ENCODE measurements at regions not wholly inside any gene's neighbourhood (a gene's known extent, or its start where the extent isn't known, plus 50 kb on each side); places are given as distances from the start of the nearest gene placed in this dataset.

DNA sequence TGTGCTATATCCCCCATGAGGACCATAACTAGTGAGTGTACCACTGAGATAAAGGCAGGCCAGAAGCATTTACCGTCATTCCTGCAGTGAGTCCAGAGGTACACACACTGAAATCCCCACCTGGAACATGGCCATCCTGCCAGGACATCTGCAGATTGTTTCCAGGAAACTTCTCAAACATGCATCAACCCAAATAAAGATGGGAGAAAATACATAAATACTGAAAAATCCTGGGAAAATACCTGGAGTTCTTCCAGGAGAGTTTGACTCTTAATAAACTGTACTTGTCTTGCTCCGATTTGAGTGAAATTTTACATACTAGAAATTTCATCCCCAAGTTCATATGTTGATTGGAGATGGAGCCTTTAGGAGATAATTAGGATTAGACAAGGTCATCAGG, 388.1 kb upstream of the KLHL29 start:
- Histone ChIP-seq H3K9me3 (ENCODE audit: low read depth, low read length) (no peaks in the 10 kb centered on the region), H3K36me3 (ENCODE audit: insufficient read depth, low read length) (no peaks in the 10 kb centered on the region), H3K27ac (no peak overlapping the region), H3K9ac (ENCODE audit: insufficient read length) (no peak overlapping the region), H3K4me3 (no peak overlapping the region)
- no peak for TF ChIP-seq FOXP2 (optimal IDR thresholded peaks at IDR 0.05; ENCODE audit: control extremely low read depth, extremely low read length, insufficient read depth)
- TF ChIP-seq EZH2 (IDR thresholded peaks at IDR 0.05), result no peak
- no peak for TF ChIP-seq POLR2AphosphoS5 (IDR thresholded peaks at IDR 0.05; ENCODE audit: borderline replicate concordance, low read depth, low read length)
- no peak for DNase-seq (ENCODE audit: low read depth, low spot score)

DNA sequence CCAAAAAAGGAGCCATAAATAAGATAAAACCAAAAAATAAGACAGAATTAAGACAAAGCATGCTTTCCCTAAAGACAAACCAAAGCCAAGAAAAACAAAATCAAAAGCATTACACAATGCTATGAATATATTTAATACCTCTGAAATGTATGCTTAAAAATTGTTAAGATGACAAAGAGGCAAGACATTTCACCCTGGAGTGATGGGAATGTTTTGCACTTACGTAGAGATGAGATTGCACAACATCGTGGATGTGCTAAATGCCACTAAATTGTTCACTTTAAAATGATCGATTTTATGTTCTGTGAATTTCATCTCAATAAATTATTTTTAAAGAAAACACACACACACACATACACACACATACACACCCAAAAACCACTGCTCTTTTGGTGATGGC, 386.6 kb upstream of the KLHL29 start:
- no peak overlapping the region for H3K9ac ChIP-seq (ENCODE audit: insufficient read length)
- H3K9me3 ChIP-seq (ENCODE audit: low read depth, low read length), result no peaks in the 10 kb centered on the region
- no peak for DNase-seq (ENCODE audit: low read depth, low spot score)
- H3K27ac ChIP-seq, result no peak overlapping the region
- H3K4me3 ChIP-seq, result no peak overlapping the region
- H3K36me3 ChIP-seq (ENCODE audit: insufficient read depth, low read length), result no peaks in the 10 kb centered on the region
- TF ChIP-seq EZH2 (IDR thresholded peaks at IDR 0.05), result no peak
- no peak for TF ChIP-seq FOXP2 (optimal IDR thresholded peaks at IDR 0.05; ENCODE audit: control extremely low read depth, extremely low read length, insufficient read depth)
- TF ChIP-seq POLR2AphosphoS5 (IDR thresholded peaks at IDR 0.05; ENCODE audit: borderline replicate concordance, low read depth, low read length), result no peak

DNA sequence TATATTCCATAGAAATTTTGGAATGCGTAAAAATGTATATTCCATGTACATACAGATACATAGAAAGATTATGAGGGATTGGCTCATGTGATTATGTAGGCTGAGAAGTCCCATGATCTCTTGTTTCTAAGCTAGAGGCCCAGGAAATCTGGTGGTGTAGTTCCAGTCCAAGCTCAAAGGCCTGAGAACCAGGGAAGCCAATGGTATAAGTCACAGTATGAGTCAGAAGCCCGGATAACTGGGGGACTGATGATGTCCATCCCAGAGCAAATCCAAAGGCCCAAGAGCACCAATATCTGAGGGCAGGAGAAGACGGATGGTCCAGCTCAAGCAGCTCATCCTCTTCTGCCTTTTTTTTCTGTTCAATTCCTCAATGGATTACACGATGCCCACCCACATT, 385.0 kb upstream of the KLHL29 start:
- H3K9me3 ChIP-seq (ENCODE audit: low read depth, low read length), result no peaks in the 10 kb centered on the region
- H3K27ac ChIP-seq, result no peak overlapping the region
- no peak overlapping the region for H3K4me3 ChIP-seq
- no peaks in the 10 kb centered on the region for H3K36me3 ChIP-seq (ENCODE audit: insufficient read depth, low read length)
- no peak overlapping the region for H3K9ac ChIP-seq (ENCODE audit: insufficient read length)
- no peak for DNase-seq (ENCODE audit: low read depth, low spot score)
- TF ChIP-seq POLR2AphosphoS5 (IDR thresholded peaks at IDR 0.05; ENCODE audit: borderline replicate concordance, low read depth, low read length) (no peak), FOXP2 (optimal IDR thresholded peaks at IDR 0.05; ENCODE audit: control extremely low read depth, extremely low read length, insufficient read depth) (no peak), EZH2 (IDR thresholded peaks at IDR 0.05) (no peak)

- DNase-seq (ENCODE audit: low read depth, low spot score), result no peak
- TF ChIP-seq EZH2 (IDR thresholded peaks at IDR 0.05) (no peak), FOXP2 (optimal IDR thresholded peaks at IDR 0.05; ENCODE audit: control extremely low read depth, extremely low read length, insufficient read depth) (no peak), POLR2AphosphoS5 (IDR thresholded peaks at IDR 0.05; ENCODE audit: borderline replicate concordance, low read depth, low read length) (no peak)
- Histone ChIP-seq H3K9ac (ENCODE audit: insufficient read length) (no peak overlapping the region), H3K36me3 (ENCODE audit: insufficient read depth, low read length) (no peaks in the 10 kb centered on the region), H3K4me3 (no peak overlapping the region), H3K9me3 (ENCODE audit: low read depth, low read length) (no peaks in the 10 kb centered on the region), H3K27ac (no peak overlapping the region)
Measured at GRCh38 chr2:23002234-23002633, 382.7 kb upstream of the KLHL29 start.

- H3K36me3 ChIP-seq (ENCODE audit: insufficient read depth, low read length), result no peaks in the 10 kb centered on the region
- H3K4me3 ChIP-seq, result no peak overlapping the region
- no peak overlapping the region for H3K9ac ChIP-seq (ENCODE audit: insufficient read length)
- no peaks in the 10 kb centered on the region for H3K9me3 ChIP-seq (ENCODE audit: low read depth, low read length)
- DNase-seq (ENCODE audit: low read depth, low spot score), result no peak
- TF ChIP-seq FOXP2 (optimal IDR thresholded peaks at IDR 0.05; ENCODE audit: control extremely low read depth, extremely low read length, insufficient read depth) (no peak), POLR2AphosphoS5 (IDR thresholded peaks at IDR 0.05; ENCODE audit: borderline replicate concordance, low read depth, low read length) (no peak), EZH2 (IDR thresholded peaks at IDR 0.05) (no peak)
- no peak overlapping the region for H3K27ac ChIP-seq
Measured at GRCh38 chr2:23005469-23005868, 379.5 kb upstream of the KLHL29 start.

DNA sequence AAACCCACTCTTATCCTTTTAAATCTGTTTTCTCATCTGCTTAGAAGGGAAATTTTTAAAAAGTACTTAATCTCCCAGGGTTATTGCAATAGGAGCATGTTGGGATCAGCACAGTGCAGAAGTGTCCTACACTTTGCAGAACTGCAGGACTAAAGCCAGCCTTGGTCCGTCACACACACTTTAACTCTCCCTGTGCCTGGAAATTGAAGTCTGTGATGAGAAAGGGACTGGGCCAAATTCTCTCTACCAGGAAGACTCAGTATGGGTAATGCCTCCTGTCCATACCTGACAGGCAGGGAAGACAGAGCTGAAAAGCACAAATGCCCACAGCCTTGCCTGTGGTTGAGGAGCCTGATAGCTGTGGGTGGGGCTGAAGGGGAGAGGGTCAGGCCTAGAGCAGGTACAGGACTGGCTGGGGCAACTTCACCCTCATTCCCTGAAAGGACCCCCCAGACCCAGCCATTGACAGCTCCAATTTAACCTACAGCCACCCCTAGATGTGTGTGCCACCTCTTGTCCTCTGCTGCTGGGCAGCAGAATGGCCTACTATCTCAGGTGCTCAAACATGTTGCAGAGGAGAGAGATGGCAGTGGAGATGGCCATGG, 377.2 kb upstream of the KLHL29 start:
- DNase-seq (ENCODE audit: low read depth, low spot score), result no peak
- Histone ChIP-seq H3K36me3 (ENCODE audit: insufficient read depth, low read length) (no peaks in the 10 kb centered on the region), H3K9ac (ENCODE audit: insufficient read length) (no peak overlapping the region), H3K9me3 (ENCODE audit: low read depth, low read length) (no peaks in the 10 kb centered on the region), H3K27ac (no peak overlapping the region), H3K4me3 (no peak overlapping the region)
- TF ChIP-seq POLR2AphosphoS5 (IDR thresholded peaks at IDR 0.05; ENCODE audit: borderline replicate concordance, low read depth, low read length), result no peak
- no peak for TF ChIP-seq FOXP2 (optimal IDR thresholded peaks at IDR 0.05; ENCODE audit: control extremely low read depth, extremely low read length, insufficient read depth)
- no peak for TF ChIP-seq EZH2 (IDR thresholded peaks at IDR 0.05)

DNA sequence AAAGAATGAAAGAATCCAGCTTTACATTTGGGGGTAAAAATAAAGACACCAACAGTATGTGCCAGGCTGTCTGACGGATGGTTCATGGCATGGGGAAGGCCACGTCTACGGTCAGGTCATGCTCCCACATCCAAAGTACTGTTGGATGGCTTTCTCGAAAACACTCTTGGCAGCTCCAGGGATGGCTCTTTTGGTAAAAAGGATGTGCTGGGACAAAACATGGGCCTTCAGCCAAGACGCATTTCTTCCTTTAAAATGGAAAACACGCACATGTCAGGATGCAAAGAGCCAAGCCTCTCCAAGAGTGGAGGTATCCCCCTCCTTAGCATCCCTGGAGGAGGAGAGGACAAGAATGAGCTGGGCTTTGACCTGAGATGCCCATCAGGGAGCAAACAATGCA, 376.5 kb upstream of the KLHL29 start:
- no peak for DNase-seq (ENCODE audit: low read depth, low spot score)
- Histone ChIP-seq H3K27ac (no peak overlapping the region), H3K36me3 (ENCODE audit: insufficient read depth, low read length) (no peaks in the 10 kb centered on the region), H3K4me3 (no peak overlapping the region), H3K9ac (ENCODE audit: insufficient read length) (no peak overlapping the region), H3K9me3 (ENCODE audit: low read depth, low read length) (no peaks in the 10 kb centered on the region)
- no peak for TF ChIP-seq EZH2 (IDR thresholded peaks at IDR 0.05)
- no peak for TF ChIP-seq POLR2AphosphoS5 (IDR thresholded peaks at IDR 0.05; ENCODE audit: borderline replicate concordance, low read depth, low read length)
- no peak for TF ChIP-seq FOXP2 (optimal IDR thresholded peaks at IDR 0.05; ENCODE audit: control extremely low read depth, extremely low read length, insufficient read depth)

DNA sequence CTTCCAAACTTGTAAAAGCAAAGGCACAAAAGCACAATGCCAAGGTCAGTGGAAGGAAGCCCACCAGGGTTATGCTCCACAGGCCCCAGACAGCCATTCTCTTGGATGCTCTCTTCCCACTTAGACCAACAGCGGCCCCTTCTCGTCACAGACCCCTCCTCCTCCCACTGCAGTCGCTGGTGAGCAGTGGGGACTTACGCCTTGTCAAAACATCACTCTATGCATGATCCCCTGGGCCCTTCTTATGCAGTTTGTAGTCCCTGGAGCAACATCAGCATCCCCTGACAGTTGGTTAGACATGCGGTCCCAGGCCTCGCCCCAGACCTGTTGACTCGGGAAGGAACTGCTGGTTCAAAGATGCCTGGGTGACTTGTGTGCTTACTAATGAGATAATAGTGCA, 376.0 kb upstream of the KLHL29 start:
- Histone ChIP-seq H3K4me3 (no peak overlapping the region), H3K36me3 (ENCODE audit: insufficient read depth, low read length) (no peaks in the 10 kb centered on the region), H3K9me3 (ENCODE audit: low read depth, low read length) (no peaks in the 10 kb centered on the region), H3K9ac (ENCODE audit: insufficient read length) (no peak overlapping the region), H3K27ac (no peak overlapping the region)
- TF ChIP-seq FOXP2 (optimal IDR thresholded peaks at IDR 0.05; ENCODE audit: control extremely low read depth, extremely low read length, insufficient read depth) (no peak), POLR2AphosphoS5 (IDR thresholded peaks at IDR 0.05; ENCODE audit: borderline replicate concordance, low read depth, low read length) (no peak), EZH2 (IDR thresholded peaks at IDR 0.05) (no peak)
- DNase-seq (ENCODE audit: low read depth, low spot score), result no peak

DNA sequence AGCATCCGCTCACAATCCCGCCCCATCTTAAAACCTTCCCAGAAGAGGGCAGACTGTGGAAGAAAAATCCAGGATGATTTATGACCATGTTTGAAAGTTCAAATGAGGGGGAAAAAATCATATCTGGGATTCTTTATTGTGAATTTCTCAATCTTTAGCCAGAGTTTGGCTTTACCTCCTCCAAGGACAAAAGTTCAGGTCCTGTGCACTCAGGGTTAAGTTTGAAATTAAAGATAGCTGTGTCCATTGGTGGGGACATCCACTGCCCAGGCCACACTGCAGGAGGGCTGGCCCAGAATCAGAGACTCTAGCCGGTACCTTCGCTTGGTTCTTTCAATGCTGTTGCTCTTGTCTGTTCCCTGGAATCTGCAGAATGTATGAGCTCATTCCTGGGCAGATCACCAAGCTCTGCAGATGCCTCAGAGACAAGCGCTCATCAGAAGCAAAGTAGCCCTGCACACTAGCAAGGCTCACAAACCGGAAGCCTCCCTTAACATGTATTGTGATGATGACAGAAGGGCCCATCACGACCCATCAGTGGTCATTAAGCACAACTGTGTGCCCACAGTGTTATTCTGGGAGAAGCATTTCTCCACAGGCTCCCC, 375.3 kb upstream of the KLHL29 start:
- Histone ChIP-seq H3K4me3 (no peak overlapping the region), H3K9ac (ENCODE audit: insufficient read length) (no peak overlapping the region), H3K36me3 (ENCODE audit: insufficient read depth, low read length) (no peaks in the 10 kb centered on the region), H3K9me3 (ENCODE audit: low read depth, low read length) (no peaks in the 10 kb centered on the region), H3K27ac (no peak overlapping the region)
- no peak for TF ChIP-seq FOXP2 (optimal IDR thresholded peaks at IDR 0.05; ENCODE audit: control extremely low read depth, extremely low read length, insufficient read depth)
- TF ChIP-seq EZH2 (IDR thresholded peaks at IDR 0.05), result no peak
- TF ChIP-seq POLR2AphosphoS5 (IDR thresholded peaks at IDR 0.05; ENCODE audit: borderline replicate concordance, low read depth, low read length), result no peak
- no peak for DNase-seq (ENCODE audit: low read depth, low spot score)

All from SK-N-MC (cell line).